Upper lobe of left lung (tissue), 4 donors: ENCODE measurements at regions not wholly inside any gene's neighbourhood (a gene's known extent, or its start where the extent isn't known, plus 50 kb on each side); places are given as distances from the start of the nearest gene placed in this dataset.

ENCODE experiments used
- CTCF ChIP-seq, 6 experiments: fragments of 450-650 bp in 4 of 6; fragments of 200-600 bp in 2 of 6; sonication (generic) in 2 of 6; IDR thresholded peaks; one replicate each; pipeline ENCODE4 v1.5.1; 2016 to 2019; ENCODE audit warnings: antibody characterized with exemption in 6 of 6
- EP300 ChIP-seq, 4 donors: sonication (generic); formaldehyde crosslinking; IDR thresholded peaks; one replicate each; pipeline ENCODE4 v1.5.1; 2017; ENCODE audit warnings: antibody characterized with exemption in 4 of 4, control low read depth in 2 of 4

- TF ChIP-seq CTCF (IDR thresholded peaks at IDR 0.05) = no peak
- no peak for TF ChIP-seq EP300 (IDR thresholded peaks at IDR 0.05)
Measured at GRCh38 chr15:69537901-69538300, 85.3 kb downstream of the RPLP1 start.
